ENCODE measurements at regions not wholly inside any gene's neighbourhood (a gene's known extent, or its start where the extent isn't known, plus 50 kb on each side); places are given as distances from the start of the nearest gene placed in this dataset.

DNA sequence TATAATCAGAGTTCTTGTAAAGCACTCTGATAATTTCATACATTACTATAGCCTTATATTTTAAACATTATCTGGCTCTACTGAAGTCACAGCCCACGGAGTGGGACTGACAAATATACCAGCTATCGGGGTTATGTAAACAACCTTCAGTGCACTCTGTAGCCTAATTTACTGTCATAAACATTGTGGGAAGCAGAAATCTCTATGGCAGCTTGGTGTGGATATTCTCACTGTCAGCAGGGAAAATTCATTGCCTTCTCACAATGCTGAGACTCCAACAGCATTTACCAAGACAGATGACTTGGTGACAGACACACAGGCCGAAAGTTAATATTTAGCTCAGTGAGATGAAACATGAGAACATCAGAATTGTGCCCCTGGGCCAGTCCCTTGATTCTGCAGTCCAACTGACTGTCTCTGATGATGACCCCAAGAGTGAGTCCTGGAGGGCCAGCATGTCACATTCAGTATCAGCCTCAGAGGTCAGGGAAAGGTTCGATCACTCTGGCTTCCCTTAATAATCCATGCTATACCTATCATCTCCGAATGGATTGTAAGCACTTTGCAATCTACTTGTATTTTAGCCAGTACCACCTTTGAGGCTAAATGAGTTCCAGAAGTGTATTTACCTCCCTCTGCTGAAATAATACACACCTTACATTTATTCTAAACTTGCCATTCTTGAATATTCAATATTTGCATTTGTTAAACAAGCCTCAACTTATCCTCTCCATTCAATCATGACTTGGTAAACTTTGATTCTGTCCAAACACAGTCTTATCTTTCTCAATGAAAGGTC lies 146.2 kb upstream of the OSR1 start:
- DNase-seq (ENCODE audit: low read depth, low spot score) = no peak
- no peaks in the 10 kb centered on the region for H3K27me3 ChIP-seq (ENCODE audit: insufficient read depth, insufficient read length)
- H3K4me1 ChIP-seq (ENCODE audit: insufficient read depth, insufficient read length) = no peaks in the 10 kb centered on the region
- no peak overlapping the region for H3K4me3 ChIP-seq (ENCODE audit: insufficient read length, low read depth)
- no peaks in the 10 kb centered on the region for H3K9me3 ChIP-seq (ENCODE audit: insufficient read depth, low read length)
- H3K9ac ChIP-seq (ENCODE audit: insufficient read length, low read depth) = no peak overlapping the region
- TF ChIP-seq YY1 (IDR thresholded peaks at IDR 0.05; ENCODE audit: insufficient read depth, insufficient read length) = no peak
- TF ChIP-seq SUZ12 (IDR thresholded peaks at IDR 0.05; ENCODE audit: extremely low read depth, insufficient read depth, insufficient read length) = no peak
- TF ChIP-seq ZNF274 (IDR thresholded peaks at IDR 0.05; ENCODE audit: low read depth, low read length) = no peak
- H3K36me3 ChIP-seq (ENCODE audit: insufficient read depth, insufficient read length, low read length) = no peaks in the 10 kb centered on the region

DNA sequence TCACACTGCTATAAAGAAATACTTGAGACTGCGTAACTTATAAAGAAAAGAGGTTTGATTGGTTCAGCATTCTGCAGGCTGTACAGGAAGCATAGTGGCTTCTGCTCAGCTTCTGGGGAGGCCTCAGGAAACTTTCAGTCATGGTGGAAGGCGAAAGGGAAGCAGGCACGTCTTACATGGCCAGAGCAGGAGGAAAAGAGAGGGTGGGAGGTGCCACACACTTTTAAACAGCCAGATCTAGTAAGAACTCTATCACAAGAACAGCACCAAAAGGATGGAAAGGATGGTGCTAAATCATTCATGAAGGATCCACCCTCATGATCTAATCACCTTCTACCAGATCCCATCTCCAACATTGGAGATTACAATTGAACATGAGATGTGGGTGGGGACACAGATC lies 145.5 kb upstream of the OSR1 start:
- Histone ChIP-seq H3K4me3 (ENCODE audit: insufficient read length, low read depth) (no peak overlapping the region), H3K4me1 (ENCODE audit: insufficient read depth, insufficient read length) (no peaks in the 10 kb centered on the region), H3K9me3 (ENCODE audit: insufficient read depth, low read length) (no peaks in the 10 kb centered on the region), H3K36me3 (ENCODE audit: insufficient read depth, insufficient read length, low read length) (no peaks in the 10 kb centered on the region), H3K9ac (ENCODE audit: insufficient read length, low read depth) (no peak overlapping the region), H3K27me3 (ENCODE audit: insufficient read depth, insufficient read length) (no peaks in the 10 kb centered on the region)
- DNase-seq (ENCODE audit: low read depth, low spot score) = no peak
- TF ChIP-seq SUZ12 (IDR thresholded peaks at IDR 0.05; ENCODE audit: extremely low read depth, insufficient read depth, insufficient read length) = no peak
- no peak for TF ChIP-seq YY1 (IDR thresholded peaks at IDR 0.05; ENCODE audit: insufficient read depth, insufficient read length)
- no peak for TF ChIP-seq ZNF274 (IDR thresholded peaks at IDR 0.05; ENCODE audit: low read depth, low read length)

DNA sequence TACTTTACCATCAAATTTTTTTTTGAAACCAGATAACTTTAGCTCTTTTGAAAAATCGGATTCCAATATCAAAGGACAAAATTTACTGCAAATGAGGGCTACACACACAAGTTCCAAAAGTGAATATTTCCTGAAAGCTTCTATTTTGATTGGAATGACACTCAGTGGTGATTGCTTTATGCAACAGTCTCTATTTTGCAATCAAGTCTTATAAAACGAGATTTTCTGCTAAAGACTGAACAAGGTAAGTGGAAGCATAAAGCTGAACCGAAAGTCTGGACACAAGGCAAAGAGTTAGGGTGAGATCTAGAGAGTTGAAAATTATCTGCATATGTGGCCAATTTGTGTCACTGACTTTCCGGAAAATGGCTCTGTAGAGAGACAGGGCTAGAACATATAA lies 145.0 kb upstream of the OSR1 start:
- H3K4me3 ChIP-seq (ENCODE audit: insufficient read length, low read depth) = no peak overlapping the region
- H3K36me3 ChIP-seq (ENCODE audit: insufficient read depth, insufficient read length, low read length) = no peaks in the 10 kb centered on the region
- no peaks in the 10 kb centered on the region for H3K27me3 ChIP-seq (ENCODE audit: insufficient read depth, insufficient read length)
- TF ChIP-seq SUZ12 (IDR thresholded peaks at IDR 0.05; ENCODE audit: extremely low read depth, insufficient read depth, insufficient read length) (no peak), YY1 (IDR thresholded peaks at IDR 0.05; ENCODE audit: insufficient read depth, insufficient read length) (no peak)
- H3K4me1 ChIP-seq (ENCODE audit: insufficient read depth, insufficient read length) = no peaks in the 10 kb centered on the region
- no peaks in the 10 kb centered on the region for H3K9me3 ChIP-seq (ENCODE audit: insufficient read depth, low read length)
- no peak overlapping the region for H3K9ac ChIP-seq (ENCODE audit: insufficient read length, low read depth)
- DNase-seq (ENCODE audit: low read depth, low spot score) = no peak

DNA sequence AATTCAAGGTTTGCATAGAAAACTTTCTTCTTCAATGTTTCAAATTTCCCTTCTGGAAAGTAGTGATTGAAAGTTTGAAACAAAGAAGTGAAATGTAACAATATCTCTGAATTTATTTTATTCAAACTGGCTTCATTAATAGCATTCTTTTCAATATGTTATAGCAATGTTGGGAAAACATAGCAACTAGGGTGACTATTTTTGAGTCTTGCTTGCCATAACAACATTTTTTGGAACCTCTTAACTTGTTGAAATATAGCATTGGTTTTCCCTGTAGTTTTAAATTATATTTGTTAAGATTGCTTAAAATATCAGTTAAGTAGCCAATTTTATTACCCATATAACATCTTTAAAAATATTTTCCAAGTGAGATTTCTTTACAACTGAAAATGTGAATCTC lies 141.7 kb upstream of the OSR1 start:
- Histone ChIP-seq H3K4me1 (ENCODE audit: insufficient read depth, insufficient read length) (no peaks in the 10 kb centered on the region), H3K4me3 (ENCODE audit: insufficient read length, low read depth) (no peak overlapping the region), H3K27me3 (ENCODE audit: insufficient read depth, insufficient read length) (no peaks in the 10 kb centered on the region), H3K36me3 (ENCODE audit: insufficient read depth, insufficient read length, low read length) (no peaks in the 10 kb centered on the region), H3K9me3 (ENCODE audit: insufficient read depth, low read length) (no peaks in the 10 kb centered on the region), H3K9ac (ENCODE audit: insufficient read length, low read depth) (no peak overlapping the region)
- DNase-seq (ENCODE audit: low read depth, low spot score) = no peak
- TF ChIP-seq SUZ12 (IDR thresholded peaks at IDR 0.05; ENCODE audit: extremely low read depth, insufficient read depth, insufficient read length) (no peak), YY1 (IDR thresholded peaks at IDR 0.05; ENCODE audit: insufficient read depth, insufficient read length) (no peak), ZNF274 (IDR thresholded peaks at IDR 0.05; ENCODE audit: low read depth, low read length) (no peak)

DNA sequence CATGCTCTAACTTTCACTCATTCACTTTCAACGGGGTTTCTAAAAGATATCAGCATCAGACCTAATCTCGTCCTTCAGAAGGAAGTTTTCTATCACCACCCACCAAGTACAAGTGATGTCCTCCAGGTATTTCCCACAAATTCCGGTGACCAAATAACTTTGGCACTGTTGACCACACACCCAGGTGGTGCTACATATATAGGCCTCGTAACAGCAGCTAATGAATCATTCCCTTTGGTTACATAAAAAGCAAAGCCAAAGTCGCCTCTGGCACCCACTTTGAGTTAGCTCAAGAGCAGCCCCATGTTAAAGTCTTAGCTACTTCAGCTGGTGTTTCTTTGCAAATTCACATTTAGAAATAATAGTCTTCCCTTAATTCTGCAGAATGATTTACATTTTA lies 138.2 kb upstream of the OSR1 start:
- H3K4me3 ChIP-seq (ENCODE audit: insufficient read length, low read depth) = no peak overlapping the region
- no peaks in the 10 kb centered on the region for H3K27me3 ChIP-seq (ENCODE audit: insufficient read depth, insufficient read length)
- TF ChIP-seq ZNF274 (IDR thresholded peaks at IDR 0.05; ENCODE audit: low read depth, low read length) (no peak), YY1 (IDR thresholded peaks at IDR 0.05; ENCODE audit: insufficient read depth, insufficient read length) (no peak), SUZ12 (IDR thresholded peaks at IDR 0.05; ENCODE audit: extremely low read depth, insufficient read depth, insufficient read length) (no peak)
- H3K9ac ChIP-seq (ENCODE audit: insufficient read length, low read depth) = no peak overlapping the region
- no peaks in the 10 kb centered on the region for H3K9me3 ChIP-seq (ENCODE audit: insufficient read depth, low read length)
- H3K36me3 ChIP-seq (ENCODE audit: insufficient read depth, insufficient read length, low read length) = no peaks in the 10 kb centered on the region
- DNase-seq (ENCODE audit: low read depth, low spot score) = no peak
- H3K4me1 ChIP-seq (ENCODE audit: insufficient read depth, insufficient read length) = no peaks in the 10 kb centered on the region

DNA sequence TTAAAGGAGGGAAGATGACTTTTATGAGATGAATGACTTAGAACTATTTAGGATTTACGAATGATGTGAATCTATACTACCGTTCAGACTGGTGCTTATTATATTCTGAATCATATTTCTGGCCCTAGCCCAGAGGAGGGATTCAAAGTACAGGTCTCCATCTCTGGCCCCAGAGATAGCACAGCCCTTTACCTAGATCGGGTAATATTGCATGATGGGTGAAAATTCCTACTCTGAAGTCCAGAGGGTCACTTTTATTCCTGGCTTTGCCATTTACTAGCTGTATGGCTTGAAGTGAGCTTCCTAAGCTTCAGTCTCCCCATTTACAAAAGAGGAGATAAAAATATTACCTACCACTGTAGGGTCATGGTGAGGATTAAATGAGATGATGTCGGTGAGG lies 135.8 kb upstream of the OSR1 start:
- Histone ChIP-seq H3K4me1 (ENCODE audit: insufficient read depth, insufficient read length) (no peaks in the 10 kb centered on the region), H3K27me3 (ENCODE audit: insufficient read depth, insufficient read length) (no peaks in the 10 kb centered on the region), H3K36me3 (ENCODE audit: insufficient read depth, insufficient read length, low read length) (no peaks in the 10 kb centered on the region), H3K9me3 (ENCODE audit: insufficient read depth, low read length) (no peaks in the 10 kb centered on the region), H3K9ac (ENCODE audit: insufficient read length, low read depth) (no peak overlapping the region), H3K4me3 (ENCODE audit: insufficient read length, low read depth) (no peak overlapping the region)
- TF ChIP-seq YY1 (IDR thresholded peaks at IDR 0.05; ENCODE audit: insufficient read depth, insufficient read length) = no peak
- TF ChIP-seq SUZ12 (IDR thresholded peaks at IDR 0.05; ENCODE audit: extremely low read depth, insufficient read depth, insufficient read length) = no peak
- TF ChIP-seq ZNF274 (IDR thresholded peaks at IDR 0.05; ENCODE audit: low read depth, low read length) = no peak
- DNase-seq (ENCODE audit: low read depth, low spot score) = no peak

DNA sequence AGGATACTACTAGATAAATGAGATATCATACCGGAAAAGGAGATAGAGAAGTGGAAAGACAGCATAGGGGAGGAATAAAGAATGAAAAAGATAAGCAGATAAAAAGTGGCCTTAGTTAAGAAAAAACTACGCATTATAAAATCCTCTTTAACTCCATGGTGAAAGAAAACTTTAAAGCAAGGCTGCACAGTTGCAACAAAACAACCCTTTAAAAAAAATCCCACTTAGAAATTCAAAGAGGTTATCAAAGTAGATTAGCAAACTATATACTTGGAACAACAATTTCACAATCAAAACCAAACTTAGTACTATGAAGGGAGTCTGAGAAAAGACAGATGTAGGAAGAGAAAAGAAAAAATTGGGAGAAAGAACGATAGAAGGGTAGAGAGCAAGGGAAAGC lies 133.4 kb upstream of the OSR1 start:
- no peak for TF ChIP-seq SUZ12 (IDR thresholded peaks at IDR 0.05; ENCODE audit: extremely low read depth, insufficient read depth, insufficient read length)
- no peak for TF ChIP-seq YY1 (IDR thresholded peaks at IDR 0.05; ENCODE audit: insufficient read depth, insufficient read length)
- no peak for TF ChIP-seq ZNF274 (IDR thresholded peaks at IDR 0.05; ENCODE audit: low read depth, low read length)
- H3K9me3 ChIP-seq (ENCODE audit: insufficient read depth, low read length) = no peaks in the 10 kb centered on the region
- no peaks in the 10 kb centered on the region for H3K27me3 ChIP-seq (ENCODE audit: insufficient read depth, insufficient read length)
- no peak for DNase-seq (ENCODE audit: low read depth, low spot score)
- no peaks in the 10 kb centered on the region for H3K36me3 ChIP-seq (ENCODE audit: insufficient read depth, insufficient read length, low read length)
- no peaks in the 10 kb centered on the region for H3K4me1 ChIP-seq (ENCODE audit: insufficient read depth, insufficient read length)
- no peak overlapping the region for H3K9ac ChIP-seq (ENCODE audit: insufficient read length, low read depth)
- H3K4me3 ChIP-seq (ENCODE audit: insufficient read length, low read depth) = no peak overlapping the region
